A673 (cell line): ENCODE measurements at regions not wholly inside any gene's neighbourhood (a gene's known extent, or its start where the extent isn't known, plus 50 kb on each side); places are given as distances from the start of the nearest gene placed in this dataset.

Source experiments
- EZH2 ChIP-seq: fragments of 200-600 bp; sonication (generic); IDR thresholded peaks from 2 replicates; pipeline ENCODE4 v1.6.1; 2017; ENCODE audit warnings: borderline replicate concordance, low read depth, mild to moderate bottlenecking, mixed read lengths, antibody characterized with exemption, low read length; ENCODE audit not compliant: poor library complexity, severe bottlenecking
- TF ChIP-seq, protein P1 (sequence below): fragments of 300-800, 200-600 bp; sonication (generic); conservative IDR thresholded peaks from 2 replicates; pipeline ENCODE4 v1.5.1; 2017; ENCODE audit warnings: low read depth, mild to moderate bottlenecking, antibody characterized with exemption, low read length, moderate library complexity, mixed read lengths

- TF ChIP-seq, protein P1, sequence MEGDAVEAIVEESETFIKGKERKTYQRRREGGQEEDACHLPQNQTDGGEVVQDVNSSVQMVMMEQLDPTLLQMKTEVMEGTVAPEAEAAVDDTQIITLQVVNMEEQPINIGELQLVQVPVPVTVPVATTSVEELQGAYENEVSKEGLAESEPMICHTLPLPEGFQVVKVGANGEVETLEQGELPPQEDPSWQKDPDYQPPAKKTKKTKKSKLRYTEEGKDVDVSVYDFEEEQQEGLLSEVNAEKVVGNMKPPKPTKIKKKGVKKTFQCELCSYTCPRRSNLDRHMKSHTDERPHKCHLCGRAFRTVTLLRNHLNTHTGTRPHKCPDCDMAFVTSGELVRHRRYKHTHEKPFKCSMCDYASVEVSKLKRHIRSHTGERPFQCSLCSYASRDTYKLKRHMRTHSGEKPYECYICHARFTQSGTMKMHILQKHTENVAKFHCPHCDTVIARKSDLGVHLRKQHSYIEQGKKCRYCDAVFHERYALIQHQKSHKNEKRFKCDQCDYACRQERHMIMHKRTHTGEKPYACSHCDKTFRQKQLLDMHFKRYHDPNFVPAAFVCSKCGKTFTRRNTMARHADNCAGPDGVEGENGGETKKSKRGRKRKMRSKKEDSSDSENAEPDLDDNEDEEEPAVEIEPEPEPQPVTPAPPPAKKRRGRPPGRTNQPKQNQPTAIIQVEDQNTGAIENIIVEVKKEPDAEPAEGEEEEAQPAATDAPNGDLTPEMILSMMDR = no peak
- no peak for TF ChIP-seq EZH2
Observed at GRCh38 chr10:24773939-24774589, 50.4 kb upstream of the ARHGAP21 start.
